ENCODE measurements at regions not wholly inside any gene's neighbourhood (a gene's known extent, or its start where the extent isn't known, plus 50 kb on each side); places are given as distances from the start of the nearest gene placed in this dataset.
"Not testable (repeated sequence)": the region's sequence is repeated elsewhere in the genome, so short reads cannot be mapped to it uniquely, and the experiment has no call there.

DNA sequence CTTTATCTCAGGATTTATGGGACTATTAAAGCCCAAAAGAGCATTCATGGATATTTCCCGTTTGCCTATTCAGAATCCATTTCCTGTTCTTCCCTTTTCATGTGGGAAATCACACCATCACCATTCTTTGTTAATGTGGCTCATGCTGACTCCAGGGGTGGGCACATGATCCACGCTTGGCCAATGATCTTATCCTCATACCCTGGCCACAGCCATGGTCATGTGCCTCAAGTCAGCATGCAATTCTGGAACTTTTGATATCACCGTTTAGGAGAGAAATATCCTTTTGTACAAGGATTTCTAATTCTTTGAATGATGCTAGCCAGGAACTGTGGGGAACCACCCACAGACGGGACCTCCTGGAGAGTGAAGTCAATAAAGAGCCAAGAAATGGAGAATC lies 272.2 kb downstream of the PRELID2 start:
- no peak for DNase-seq

DNA sequence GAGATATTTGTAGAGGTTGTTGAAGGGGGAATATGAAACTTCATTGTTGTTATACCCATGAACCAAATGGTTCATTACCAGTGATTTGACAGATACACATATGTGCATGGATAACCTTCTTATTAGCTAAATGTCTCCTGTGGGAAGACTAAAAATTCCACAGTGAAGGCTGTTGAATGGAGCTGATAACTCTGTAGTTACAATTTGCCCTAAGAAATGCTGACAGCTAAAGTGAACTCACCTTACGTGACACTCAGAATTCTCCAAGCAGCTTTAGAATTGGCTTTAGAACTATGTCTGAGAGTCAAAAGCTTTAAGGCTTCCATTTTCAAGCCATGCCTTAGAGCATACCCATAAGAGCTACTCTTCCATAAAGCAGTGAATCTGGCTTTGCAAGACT lies 276.9 kb downstream of the PRELID2 start:
- DNase-seq = no peak

DNA sequence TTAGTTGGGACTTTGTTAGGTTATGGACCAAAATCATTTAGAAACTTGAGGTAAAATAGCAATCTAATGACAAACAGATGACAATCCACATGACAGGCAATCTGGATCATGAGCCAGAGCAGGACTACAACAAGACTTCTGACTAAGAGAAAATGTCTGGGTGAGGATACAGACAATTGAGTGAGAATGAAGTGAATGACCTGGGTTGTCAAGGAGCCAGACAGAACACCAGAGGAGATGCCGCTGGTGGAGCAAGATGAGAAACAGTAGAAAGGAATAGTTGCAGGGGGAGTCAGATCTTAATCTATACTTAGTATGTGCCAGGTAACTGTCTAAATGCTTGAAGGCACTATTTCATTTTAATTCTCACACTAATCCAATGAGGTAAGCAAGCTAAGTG lies 277.8 kb downstream of the PRELID2 start:
- no peak for DNase-seq

DNA sequence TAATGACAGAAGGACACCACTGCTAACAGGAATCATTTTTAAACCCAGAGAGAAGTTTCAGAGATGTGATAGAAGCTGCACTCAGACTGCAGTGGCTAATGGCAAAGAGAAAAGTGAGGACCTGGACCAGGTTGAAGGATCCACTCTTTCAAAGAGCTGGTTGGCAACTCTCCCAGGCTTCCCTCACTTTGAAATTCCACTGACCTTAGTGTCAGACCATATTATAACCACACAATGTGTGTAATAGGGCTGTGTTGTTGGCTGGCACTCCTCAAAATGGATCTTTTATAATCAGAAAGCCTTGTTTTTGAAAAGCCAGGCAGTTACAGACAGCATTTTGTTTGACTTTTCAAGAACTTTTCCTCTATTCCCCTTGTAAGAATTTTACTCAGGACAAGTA lies 280.7 kb downstream of the PRELID2 start:
- peak; percentile 9 for DNase-seq

DNA sequence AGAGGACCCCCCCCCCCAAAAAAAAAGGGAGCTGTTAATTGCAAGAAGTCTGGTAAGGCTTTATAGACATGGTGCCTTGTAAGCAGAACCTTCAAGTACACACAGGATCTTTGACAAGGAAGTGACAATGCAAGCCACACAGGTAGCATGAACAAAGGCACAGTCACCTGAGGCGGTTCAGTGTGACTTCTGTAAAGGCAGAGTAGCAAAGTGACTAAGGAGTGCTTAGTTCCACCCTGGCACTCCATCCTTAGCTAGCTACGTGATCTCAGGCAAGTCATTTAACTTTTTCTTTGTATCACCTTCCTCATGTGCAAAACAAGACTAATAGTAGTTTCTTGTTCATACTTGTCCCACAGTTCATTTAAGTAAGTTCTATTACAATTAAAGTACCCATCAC lies 282.0 kb downstream of the PRELID2 start:
- no peak for DNase-seq

DNA sequence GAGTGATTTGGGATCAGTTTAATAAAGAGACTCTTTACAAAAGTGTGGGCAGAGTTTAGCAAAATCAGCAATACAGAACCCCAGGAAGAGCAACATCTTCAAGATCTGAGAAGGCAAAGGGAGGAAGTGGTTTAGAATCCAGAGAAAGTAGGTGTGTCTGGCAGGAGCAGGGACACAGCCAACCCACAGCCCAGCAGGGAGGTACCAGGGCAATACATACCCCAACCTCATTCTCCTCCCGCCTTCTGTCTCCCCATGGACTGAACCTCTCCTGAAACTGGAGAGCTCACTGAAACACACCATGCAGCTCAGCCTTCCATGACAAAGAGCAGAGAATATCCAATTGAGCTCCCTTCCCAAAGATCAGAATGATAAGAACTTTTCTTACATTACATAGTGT lies 283.4 kb downstream of the PRELID2 start:
- DNase-seq = no peak

DNA sequence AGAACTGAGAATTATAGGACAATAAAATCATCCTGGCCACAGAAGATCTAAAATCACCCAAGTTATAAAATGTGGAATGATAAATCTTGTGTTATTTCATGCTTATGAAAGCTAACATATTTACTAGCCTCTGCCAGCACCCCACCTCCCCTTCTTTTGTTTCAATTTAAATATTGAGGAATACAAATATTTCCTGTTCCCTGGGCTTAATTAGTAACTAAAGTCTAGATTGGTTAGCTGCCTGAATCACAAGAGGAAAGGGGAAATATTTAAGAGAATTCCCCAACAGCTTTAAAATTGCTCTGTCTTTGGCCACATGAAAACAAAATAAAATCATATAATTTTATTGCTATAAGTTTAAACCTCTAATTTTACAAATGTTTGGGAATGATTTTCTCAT lies 287.0 kb downstream of the PRELID2 start:
- no peak for DNase-seq

- no peak for DNase-seq
Measured at GRCh38 chr5:145544401-145544800, 290.7 kb downstream of the PRELID2 start.

DNA sequence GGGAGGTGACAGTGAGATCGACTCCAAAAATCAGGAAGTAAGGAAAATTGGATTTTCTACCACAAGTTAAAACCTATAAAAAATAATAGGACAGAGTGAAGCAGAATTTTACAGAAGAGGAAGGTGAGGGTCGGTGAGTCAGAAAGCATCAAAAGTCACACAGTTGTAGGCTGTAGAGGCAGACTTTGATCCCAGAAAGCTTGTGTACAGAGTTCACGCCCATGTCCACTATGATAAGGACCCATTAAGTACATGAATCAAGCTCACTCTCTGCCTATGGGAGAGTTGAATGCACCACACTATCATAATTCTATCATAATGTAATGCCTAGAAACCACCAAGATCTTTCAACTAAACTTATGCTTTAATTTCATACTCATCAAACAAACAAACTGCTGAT lies 291.2 kb downstream of the PRELID2 start:
- DNase-seq = no peak

DNA sequence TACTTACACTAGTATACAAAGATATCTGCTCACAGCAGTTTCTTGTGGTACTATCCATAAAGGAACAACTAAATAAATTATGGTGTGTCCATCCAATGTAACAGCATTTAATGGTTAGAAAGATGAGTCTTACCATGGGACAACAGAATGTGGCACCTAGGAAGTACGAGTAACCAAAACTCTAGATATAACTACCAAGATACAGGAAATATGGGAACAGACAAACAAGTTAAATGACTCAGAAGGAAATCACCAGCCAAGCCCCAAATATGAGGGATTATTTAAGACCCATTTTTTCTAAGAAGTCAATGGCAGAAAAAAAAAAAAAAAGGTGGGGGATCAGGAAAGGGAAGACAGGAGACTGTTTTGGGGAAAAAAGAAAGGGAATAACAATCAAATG lies 294.8 kb downstream of the PRELID2 start:
- DNase-seq = no peak

DNA sequence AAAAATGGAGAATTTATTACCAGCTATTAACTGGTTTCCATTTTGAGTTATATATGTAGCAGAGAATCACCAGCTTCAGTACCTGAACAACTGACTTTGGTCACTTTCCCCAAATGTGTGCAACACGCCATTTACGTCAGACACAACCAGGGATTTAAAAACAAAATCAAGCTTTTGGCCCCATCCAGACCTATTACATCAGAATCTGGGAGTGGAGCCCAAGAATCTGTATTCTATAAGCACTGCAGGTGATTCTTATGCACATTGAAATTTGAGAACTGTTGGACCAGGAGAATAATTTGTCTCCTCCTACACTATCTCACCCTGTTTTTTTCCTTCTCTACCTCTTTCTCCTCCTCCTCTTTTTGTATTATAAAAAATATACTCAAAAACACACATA lies 295.9 kb downstream of the PRELID2 start:
- no peak for DNase-seq

- no peak for DNase-seq
Measured at GRCh38 chr5:145536133-145536532, 299.0 kb downstream of the PRELID2 start.

DNA sequence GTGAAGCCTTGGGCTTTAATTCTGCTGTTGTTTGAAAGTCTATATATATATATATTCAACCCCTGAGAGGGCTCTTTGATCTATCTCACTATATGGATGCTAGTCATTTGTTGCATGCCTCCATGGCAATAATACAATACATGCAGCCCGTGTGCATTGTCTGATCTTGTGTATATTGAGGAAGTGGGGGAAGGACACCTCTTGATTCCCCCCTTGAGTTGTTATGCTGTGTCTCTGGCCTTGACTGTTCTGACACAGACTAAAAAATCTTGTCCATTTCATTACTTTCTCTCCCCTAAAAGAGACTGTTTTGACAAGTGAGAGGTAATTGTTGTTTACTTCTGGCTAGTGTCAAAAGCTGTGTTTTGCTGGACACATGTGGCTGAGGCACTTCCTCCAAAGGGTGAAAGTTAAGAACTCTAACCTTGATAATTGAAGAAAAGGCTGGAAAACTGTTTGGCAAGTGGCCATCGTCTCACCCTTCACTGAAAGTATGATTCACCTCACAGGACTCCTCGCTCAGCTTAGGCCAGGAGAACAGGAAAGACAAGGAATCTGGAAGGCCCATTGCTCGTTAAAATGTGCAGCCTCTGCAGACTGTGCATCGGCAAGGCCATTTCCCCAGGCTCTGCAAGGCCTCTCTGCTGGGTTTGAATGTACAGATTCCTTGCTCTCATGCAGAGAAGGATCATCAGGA lies 304.0 kb downstream of the PRELID2 start:
- DNase-seq = no peak

DNA sequence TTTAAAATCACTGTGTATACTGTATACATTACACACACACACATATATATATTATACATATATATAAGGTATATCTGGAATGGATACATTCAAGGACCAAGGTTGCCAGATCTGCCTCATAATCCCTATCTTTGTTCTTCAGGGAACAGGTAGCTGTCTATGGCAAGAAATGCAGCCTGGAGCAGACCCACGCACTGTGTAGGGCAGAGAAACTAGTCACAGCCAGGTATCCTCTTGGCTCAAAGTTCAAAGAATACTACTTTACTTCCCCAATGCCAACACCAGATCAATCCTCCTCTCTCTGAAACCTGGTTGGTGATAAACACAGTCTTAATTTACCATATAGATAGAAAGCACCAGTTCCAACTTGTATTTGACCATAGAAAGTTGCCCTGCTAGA lies 313.6 kb downstream of the PRELID2 start:
- no peak for DNase-seq

DNA sequence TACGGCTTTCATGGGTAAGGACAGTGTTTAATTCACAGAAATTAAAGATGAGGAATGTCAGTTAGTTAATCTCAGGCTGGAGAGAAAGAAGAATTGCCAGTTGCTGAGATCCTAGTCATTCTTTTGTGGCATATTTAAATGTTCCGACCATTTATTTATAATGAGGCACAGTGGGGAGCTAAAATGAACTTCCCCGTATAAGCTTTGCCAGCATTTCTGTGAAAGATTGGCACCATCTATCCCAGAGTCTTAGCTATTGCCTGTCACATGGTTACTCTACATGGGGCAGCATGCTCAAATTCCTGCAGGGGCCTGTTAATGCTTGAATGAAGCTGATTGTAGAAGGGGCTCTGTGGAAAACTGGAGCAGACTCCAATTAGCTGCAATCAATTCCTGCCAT lies 314.1 kb downstream of the PRELID2 start:
- DNase-seq = peak; percentile 59

DNA sequence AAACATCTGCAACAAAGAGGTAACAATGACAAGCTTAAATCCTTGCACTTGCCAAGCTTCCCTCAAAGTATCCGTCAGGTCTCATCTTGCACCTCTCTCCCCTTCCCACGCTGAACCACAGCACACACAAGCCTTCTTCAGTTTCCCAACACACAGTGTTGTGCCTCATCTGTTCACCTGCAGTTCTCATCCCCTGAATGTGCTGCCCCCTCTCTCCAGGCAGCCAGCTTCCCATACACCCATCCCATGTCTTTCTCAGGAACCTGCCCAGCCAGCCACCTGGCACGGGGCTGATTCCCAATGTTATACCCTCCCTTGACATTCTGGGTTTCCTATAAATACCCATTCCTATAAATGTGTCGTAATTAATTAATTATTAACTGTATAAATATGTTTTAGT lies 314.8 kb downstream of the PRELID2 start:
- DNase-seq = no peak

DNA sequence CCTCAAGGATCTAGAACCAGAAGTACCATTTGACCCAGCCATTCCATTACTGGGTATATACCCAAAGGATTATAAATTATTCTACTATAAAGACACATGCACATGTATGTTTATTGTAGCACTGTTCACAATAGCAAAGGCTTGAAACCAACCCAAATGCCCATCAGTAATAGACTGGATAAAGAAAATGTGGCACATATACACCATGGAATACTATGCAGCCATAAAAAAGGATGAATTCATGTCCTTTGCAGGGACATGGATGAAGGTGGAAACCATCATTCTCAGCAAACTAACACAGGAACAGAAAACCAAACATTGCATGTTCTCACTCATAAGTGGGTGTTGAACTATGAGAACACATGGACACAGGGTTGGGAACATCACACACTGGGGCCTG lies 317.6 kb downstream of the PRELID2 start:
- not testable (repeated sequence) for DNase-seq

DNA sequence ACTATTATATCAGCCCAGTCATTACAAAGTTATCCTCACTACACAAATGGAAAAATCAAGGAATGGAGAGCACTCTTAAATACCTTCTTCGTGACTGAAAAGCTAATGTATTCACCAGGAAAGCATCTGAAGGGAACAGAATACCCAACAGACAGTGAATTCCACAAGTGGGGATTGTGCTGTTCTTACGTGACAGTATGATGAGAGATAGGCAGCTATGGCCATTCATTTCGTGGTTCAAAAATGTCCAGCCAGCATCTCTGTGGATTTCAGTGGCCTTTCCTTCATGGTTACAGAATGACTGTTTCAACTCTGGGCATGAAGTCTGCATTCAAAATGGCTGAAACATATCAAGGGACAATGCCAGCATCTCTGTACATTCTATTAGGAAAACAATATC lies 323.8 kb downstream of the PRELID2 start:
- DNase-seq = no peak

DNA sequence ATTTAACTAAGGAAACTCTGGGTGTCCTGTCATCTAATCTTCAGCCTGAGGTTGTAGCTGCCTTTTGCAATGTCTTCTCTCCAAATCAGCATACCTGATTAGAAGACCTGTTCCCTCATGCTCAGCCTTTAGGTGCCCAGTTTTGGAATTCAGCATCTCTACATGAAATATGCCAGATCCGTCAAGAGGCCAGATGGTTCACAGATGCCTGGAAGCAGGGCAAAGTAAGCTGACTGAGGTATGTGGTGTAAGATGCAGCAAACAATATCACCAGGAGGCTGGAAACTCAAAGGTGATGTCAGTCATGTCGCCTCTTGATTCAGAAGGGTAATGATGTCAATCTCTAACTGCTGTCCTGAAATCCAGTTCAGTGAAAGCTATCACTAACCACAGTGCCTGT lies 324.4 kb downstream of the PRELID2 start:
- no peak for DNase-seq

DNA sequence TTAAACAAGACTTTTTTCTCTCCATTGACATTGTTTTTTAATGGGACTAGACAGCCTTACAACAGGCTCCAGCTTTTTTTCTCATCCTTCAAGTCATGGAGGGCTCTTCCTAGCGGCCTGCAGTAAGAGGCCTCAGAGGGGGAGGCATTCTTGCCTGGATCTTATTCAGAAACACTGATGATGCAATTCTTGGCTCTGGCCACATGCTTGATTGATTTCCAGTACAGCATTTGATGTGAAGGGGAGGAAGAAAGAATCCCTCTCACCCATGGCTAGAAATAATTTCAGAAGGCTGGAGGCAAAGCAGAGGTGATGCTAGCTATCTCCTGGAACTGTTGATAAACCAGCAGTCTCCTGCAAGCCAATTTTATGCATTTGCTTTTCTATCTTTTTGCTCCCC lies 324.8 kb downstream of the PRELID2 start:
- DNase-seq = no peak

GRCh38 chr5:145509336-145510136 lies 325.6 kb downstream of the PRELID2 start:
- no peak for DNase-seq

DNA sequence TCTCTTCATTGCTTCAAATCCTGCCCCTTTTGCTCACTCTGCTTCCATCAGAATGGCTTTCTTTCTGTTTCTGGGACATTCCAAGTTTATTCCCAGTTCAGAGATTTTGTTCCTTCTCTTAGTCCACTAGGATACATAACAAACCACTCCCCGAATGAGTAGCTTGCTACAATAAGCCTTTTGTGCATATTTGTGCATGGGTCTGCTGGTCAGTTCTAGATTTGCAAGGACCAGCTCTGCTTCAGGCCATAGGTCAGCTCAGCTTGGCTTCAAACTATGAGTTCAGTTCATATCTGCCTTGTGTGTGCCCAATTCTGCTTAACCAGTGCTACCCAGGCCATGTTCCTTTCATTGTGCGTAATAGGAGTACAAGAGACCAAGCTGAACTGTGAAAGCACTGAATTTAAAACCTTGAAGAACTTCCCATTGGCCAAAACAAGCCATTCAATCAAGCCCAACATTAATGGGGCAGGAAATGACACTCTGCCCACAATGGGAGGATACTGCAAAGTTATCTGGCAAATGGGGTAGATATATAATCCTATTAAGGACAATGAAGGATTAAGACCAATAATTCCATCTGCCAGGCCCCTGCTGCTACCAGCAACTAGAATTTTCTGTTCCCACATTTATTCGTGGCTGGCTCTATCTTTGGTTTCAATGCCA lies 328.8 kb downstream of the PRELID2 start:
- DNase-seq = no peak

GRCh38 chr5:145502906-145503305 lies 332.2 kb downstream of the PRELID2 start:
- DNase-seq = no peak

DNA sequence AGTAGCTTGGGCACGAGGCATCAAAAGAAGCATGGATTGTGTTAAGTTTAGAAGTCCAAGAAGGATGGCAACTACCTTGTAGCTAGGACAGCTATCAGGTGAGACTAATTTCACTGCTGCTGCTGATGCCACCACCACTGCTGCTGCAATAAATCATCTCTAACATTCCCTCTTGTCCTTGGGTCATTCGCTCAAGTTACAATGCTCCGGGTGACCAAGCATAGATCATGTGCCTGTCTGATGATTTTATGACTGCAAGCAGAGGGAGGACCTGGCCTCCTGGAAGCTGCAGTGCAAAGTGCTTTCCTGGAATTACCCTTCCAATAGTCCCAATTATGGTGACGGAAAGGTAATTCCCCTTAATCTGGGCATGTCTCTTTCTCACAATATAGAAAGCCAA lies 334.4 kb downstream of the PRELID2 start:
- no peak for DNase-seq

Measured in NCI-H446 treated with DMSO at 0.1 percent for 48 hours (cell line).